CD4-positive, CD25-positive, alpha-beta regulatory T cell (primary cell): ENCODE measurements at regions not wholly inside any gene's neighbourhood (a gene's known extent, or its start where the extent isn't known, plus 50 kb on each side); places are given as distances from the start of the nearest gene placed in this dataset.

Experiments used
- ATAC-seq, 2 donors: fragments of 150-1000 bp; cut with Tn5 transposase; one replicate each; pipeline ENCODE4 v1.10.0; 2021; ENCODE audit warnings: low read depth in 2 of 2, moderate number of reproducible peaks in 2 of 2, moderate library complexity in 1 of 2
- DNase-seq, 3 donors: peaks; one replicate each; pipeline versions ENCODE4 v3.0.0 to v3.0.0-alpha.2; 2012 to 2022; ENCODE audit warnings: mixed read lengths in 1 of 3
- H3K27ac ChIP-seq: one replicate; pipeline ENCODE4 v1.7.0; 2013; ENCODE audit warnings: mild to moderate bottlenecking, low read length; ENCODE audit not compliant: insufficient read depth, poor library complexity, severe bottlenecking
- H3K27me3 ChIP-seq: one replicate; pipeline ENCODE4 v1.7.0; 2013; ENCODE audit warnings: low read length; ENCODE audit not compliant: control insufficient read depth, insufficient read depth
- H3K36me3 ChIP-seq: one replicate; pipeline ENCODE4 v1.7.0; 2013; ENCODE audit warnings: mild to moderate bottlenecking, low read length, moderate library complexity; ENCODE audit not compliant: control insufficient read depth, insufficient read depth
- H3K4me1 ChIP-seq: 2 replicates; pipeline ENCODE4 v1.7.0; 2013; ENCODE audit warnings: mild to moderate bottlenecking, low read length; ENCODE audit not compliant: insufficient read depth, control insufficient read depth, poor library complexity, severe bottlenecking
- H3K4me3 ChIP-seq: one replicate; pipeline ENCODE4 v1.7.0; 2013; ENCODE audit warnings: low read depth, mild to moderate bottlenecking, low read length, moderate library complexity
- H3K9me3 ChIP-seq, 2 experiments: 1 replicate in 1 of 2; 2 replicates in 1 of 2; pipeline ENCODE4 v1.7.0; 2013; ENCODE audit warnings: low read length in 2 of 2, mild to moderate bottlenecking in 1 of 2, moderate library complexity in 1 of 2; ENCODE audit not compliant: control insufficient read depth in 2 of 2
- H3K27ac Mint-ChIP-seq, 3 donors: one replicate each; pipeline ENCODE4 v1.8.0; 2020 to 2022; ENCODE audit warnings: mild to moderate bottlenecking in 3 of 3, mixed read lengths in 3 of 3, moderate library complexity in 2 of 3
- H3K27me3 Mint-ChIP-seq: one replicate; pipeline ENCODE4 v1.8.0; 2022; ENCODE audit warnings: mild to moderate bottlenecking, mixed read lengths
- H3K36me3 Mint-ChIP-seq: one replicate; pipeline ENCODE4 v1.8.0; 2020; ENCODE audit warnings: mixed read lengths
- H3K4me1 Mint-ChIP-seq, 4 donors: one replicate each; pipeline ENCODE4 v1.8.0; 2020 to 2022; ENCODE audit warnings: mixed read lengths in 4 of 4, mild to moderate bottlenecking in 1 of 4
- H3K4me3 Mint-ChIP-seq, 4 donors: one replicate each; pipeline ENCODE4 v1.8.0; 2020 to 2022; ENCODE audit warnings: mild to moderate bottlenecking in 4 of 4, mixed read lengths in 4 of 4, moderate library complexity in 3 of 4
- H3K9me3 Mint-ChIP-seq, 7 donors: one replicate each; pipeline ENCODE4 v1.8.0; 2020 to 2022; ENCODE audit warnings: mixed read lengths in 7 of 7, mild to moderate bottlenecking in 3 of 7, moderate library complexity in 2 of 7

- no peaks in the 10 kb centered on the region for H3K36me3 Mint-ChIP-seq
- H3K27ac Mint-ChIP-seq = no peak overlapping the region
- H3K9me3 ChIP-seq = peaks cover under 1 to 2% of the 10 kb centered on the region in 2 experiments
- no peaks in the 10 kb centered on the region for H3K4me1 ChIP-seq
- H3K36me3 ChIP-seq = no peaks in the 10 kb centered on the region
- H3K9me3 Mint-ChIP-seq = peaks cover 0 to 17% (median 6%) of the 10 kb centered on the region in 7 donors
- no peak for ATAC-seq
- H3K4me3 ChIP-seq = no peak overlapping the region
- no peak overlapping the region for H3K27ac ChIP-seq
- no peak for DNase-seq
- H3K4me3 Mint-ChIP-seq = no peak overlapping the region
- no peaks in the 10 kb centered on the region for H3K27me3 ChIP-seq
- H3K4me1 Mint-ChIP-seq = no peaks in the 10 kb centered on the region
- no peaks in the 10 kb centered on the region for H3K27me3 Mint-ChIP-seq
Measured at GRCh38 chr14:98622208-98623051, 649.6 kb downstream of the BCL11B start.

GRCh38 chr14:98623788-98624415 lies 648.1 kb downstream of the BCL11B start:
- H3K27me3 Mint-ChIP-seq = peaks cover 4% of the 10 kb centered on the region

GRCh38 chr14:98633380-98633779 lies 638.6 kb downstream of the BCL11B start:
- DNase-seq (no peak), ATAC-seq (no peak)
- H3K4me3 ChIP-seq = no peak overlapping the region
- Mint-ChIP-seq H3K36me3 (no peaks in the 10 kb centered on the region), H3K4me1 (no peaks in the 10 kb centered on the region), H3K9me3 (peaks cover 0 to 2% (median 0%) of the 10 kb centered on the region in 7 donors), H3K27ac (no peak overlapping the region), H3K27me3 (no peaks in the 10 kb centered on the region), H3K4me3 (no peak overlapping the region)
- no peaks in the 10 kb centered on the region for H3K36me3 ChIP-seq
- H3K9me3 ChIP-seq = no peaks in the 10 kb centered on the region
- no peak overlapping the region for H3K27ac ChIP-seq
- no peaks in the 10 kb centered on the region for H3K4me1 ChIP-seq
- H3K27me3 ChIP-seq = no peaks in the 10 kb centered on the region

More at GRCh38 chr14:98623788-98624415, 648.1 kb downstream of the BCL11B start:
- Histone ChIP-seq H3K27ac (no peak overlapping the region), H3K27me3 (no peaks in the 10 kb centered on the region), H3K4me1 (no peaks in the 10 kb centered on the region), H3K9me3 (peaks cover 2 to 9% of the 10 kb centered on the region in 2 experiments), H3K4me3 (no peak overlapping the region), H3K36me3 (no peaks in the 10 kb centered on the region)
- Mint-ChIP-seq H3K9me3 (peaks cover 2 to 17% (median 9%) of the 10 kb centered on the region in 7 donors), H3K36me3 (no peaks in the 10 kb centered on the region), H3K27ac (no peak overlapping the region), H3K4me3 (no peak overlapping the region), H3K4me1 (no peaks in the 10 kb centered on the region)
- ATAC-seq = no peak
- DNase-seq = no peak

GRCh38 chr14:98634043-98634820 lies 637.8 kb downstream of the BCL11B start:
- no peaks in the 10 kb centered on the region for H3K4me1 ChIP-seq

GRCh38 chr14:98638366-98638765 lies 633.6 kb downstream of the BCL11B start:
- no peaks in the 10 kb centered on the region for H3K27me3 Mint-ChIP-seq
- peaks cover 0 to 6% (median 2%) of the 10 kb centered on the region in 7 donors for H3K9me3 Mint-ChIP-seq
- no peak overlapping the region for H3K27ac Mint-ChIP-seq
- no peaks in the 10 kb centered on the region for H3K36me3 Mint-ChIP-seq
- ATAC-seq = no peak
- Histone ChIP-seq H3K27ac (no peak overlapping the region), H3K27me3 (peaks cover 1% of the 10 kb centered on the region), H3K4me3 (no peak overlapping the region), H3K36me3 (no peaks in the 10 kb centered on the region), H3K9me3 (no peaks in the 10 kb centered on the region), H3K4me1 (no peaks in the 10 kb centered on the region)
- H3K4me3 Mint-ChIP-seq = no peak overlapping the region
- H3K4me1 Mint-ChIP-seq = peaks cover 0 to 2% (median 0%) of the 10 kb centered on the region in 4 donors
- no peak for DNase-seq

More at GRCh38 chr14:98634043-98634820, 637.8 kb downstream of the BCL11B start:
- no peaks in the 10 kb centered on the region for H3K9me3 ChIP-seq
- Mint-ChIP-seq H3K4me1 (no peaks in the 10 kb centered on the region), H3K36me3 (no peaks in the 10 kb centered on the region), H3K27ac (no peak overlapping the region), H3K9me3 (peaks cover 0 to 2% (median 0%) of the 10 kb centered on the region in 7 donors), H3K27me3 (no peaks in the 10 kb centered on the region), H3K4me3 (no peak overlapping the region)
- no peak for DNase-seq
- no peak overlapping the region for H3K4me3 ChIP-seq
- H3K27ac ChIP-seq = no peak overlapping the region
- ATAC-seq = no peak
- no peaks in the 10 kb centered on the region for H3K36me3 ChIP-seq
- no peaks in the 10 kb centered on the region for H3K27me3 ChIP-seq

GRCh38 chr14:98647754-98648153 lies 624.2 kb downstream of the BCL11B start:
- Histone ChIP-seq H3K36me3 (no peaks in the 10 kb centered on the region), H3K4me1 (no peaks in the 10 kb centered on the region), H3K27ac (no peak overlapping the region), H3K27me3 (peaks cover 4% of the 10 kb centered on the region), H3K4me3 (no peak overlapping the region), H3K9me3 (no peaks in the 10 kb centered on the region)
- DNase-seq (no peak), ATAC-seq (no peak)
- Mint-ChIP-seq H3K4me3 (no peak overlapping the region), H3K9me3 (peaks cover 0 to 2% (median 0%) of the 10 kb centered on the region in 7 donors), H3K27me3 (no peaks in the 10 kb centered on the region), H3K4me1 (peaks cover 0 to 5% (median 2%) of the 10 kb centered on the region in 4 donors), H3K27ac (no peak overlapping the region), H3K36me3 (no peaks in the 10 kb centered on the region)

DNA sequence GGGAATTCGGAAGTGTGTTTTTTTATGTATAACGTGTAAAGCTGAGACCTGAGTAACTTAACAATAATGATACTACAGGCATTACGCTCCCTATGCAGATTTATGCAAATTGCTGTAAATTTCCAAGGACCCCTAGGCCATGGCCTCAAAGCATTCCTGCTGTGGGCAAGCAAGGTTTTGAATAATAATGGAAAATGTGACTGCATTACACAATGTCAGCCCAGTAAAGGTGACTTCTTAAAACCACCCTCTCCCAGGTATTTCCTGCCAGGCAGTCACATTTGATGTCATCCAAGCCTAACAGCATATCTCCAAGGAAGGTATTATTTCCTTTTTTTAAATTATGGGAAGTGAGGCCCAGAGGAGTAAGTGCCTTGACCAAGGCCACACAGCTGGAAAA lies 621.0 kb downstream of the BCL11B start:
- DNase-seq (no peak), ATAC-seq (no peak)
- peaks cover 0 to 5% (median 2%) of the 10 kb centered on the region in 4 donors for H3K4me1 Mint-ChIP-seq
- no peaks in the 10 kb centered on the region for H3K36me3 Mint-ChIP-seq
- peaks cover 0 to 7% of the 10 kb centered on the region in 2 experiments for H3K9me3 ChIP-seq
- H3K27ac ChIP-seq = no peak overlapping the region
- peaks cover 2% of the 10 kb centered on the region for H3K27me3 ChIP-seq
- H3K4me1 ChIP-seq = no peaks in the 10 kb centered on the region
- H3K4me3 ChIP-seq = no peak overlapping the region
- no peak overlapping the region for H3K27ac Mint-ChIP-seq
- H3K9me3 Mint-ChIP-seq = peaks cover 1 to 12% (median 8%) of the 10 kb centered on the region in 7 donors
- no peaks in the 10 kb centered on the region for H3K27me3 Mint-ChIP-seq
- no peak overlapping the region for H3K4me3 Mint-ChIP-seq
- H3K36me3 ChIP-seq = no peaks in the 10 kb centered on the region
